HUES48 (cell line): ENCODE measurements at regions not wholly inside any gene's neighbourhood (a gene's known extent, or its start where the extent isn't known, plus 50 kb on each side); places are given as distances from the start of the nearest gene placed in this dataset.
"Not testable (repeated sequence)": the region's sequence is repeated elsewhere in the genome, so short reads cannot be mapped to it uniquely, and the experiment has no call there.

Experiments
- H3K27ac ChIP-seq: one replicate; pipeline ENCODE4 v1.7.0; 2013; ENCODE audit warnings: low read depth, low read length, inconsistent platforms
- H3K27me3 ChIP-seq: 2 replicates; pipeline ENCODE4 v1.6.1; 2013; ENCODE audit warnings: mild to moderate bottlenecking, low read length; ENCODE audit not compliant: control insufficient read depth, insufficient read depth
- H3K36me3 ChIP-seq: 2 replicates; pipeline ENCODE4 v1.6.1; 2013; ENCODE audit warnings: low read length; ENCODE audit not compliant: control insufficient read depth, insufficient read depth
- H3K4me1 ChIP-seq: 2 replicates; pipeline ENCODE4 v1.6.1; 2013; ENCODE audit warnings: mild to moderate bottlenecking, low read length; ENCODE audit not compliant: control insufficient read depth, insufficient read depth
- H3K4me3 ChIP-seq: 2 replicates; pipeline ENCODE4 v1.5.1; 2013; ENCODE audit warnings: mild to moderate bottlenecking, low read depth, low read length
- H3K9ac ChIP-seq: 2 replicates; pipeline ENCODE4 v1.6.1; 2013; ENCODE audit warnings: mild to moderate bottlenecking, low read depth, low read length, moderate library complexity
- H3K9me3 ChIP-seq: 2 replicates; pipeline ENCODE4 v1.6.1; 2013; ENCODE audit warnings: low read length; ENCODE audit not compliant: control insufficient read depth, insufficient read depth

DNA sequence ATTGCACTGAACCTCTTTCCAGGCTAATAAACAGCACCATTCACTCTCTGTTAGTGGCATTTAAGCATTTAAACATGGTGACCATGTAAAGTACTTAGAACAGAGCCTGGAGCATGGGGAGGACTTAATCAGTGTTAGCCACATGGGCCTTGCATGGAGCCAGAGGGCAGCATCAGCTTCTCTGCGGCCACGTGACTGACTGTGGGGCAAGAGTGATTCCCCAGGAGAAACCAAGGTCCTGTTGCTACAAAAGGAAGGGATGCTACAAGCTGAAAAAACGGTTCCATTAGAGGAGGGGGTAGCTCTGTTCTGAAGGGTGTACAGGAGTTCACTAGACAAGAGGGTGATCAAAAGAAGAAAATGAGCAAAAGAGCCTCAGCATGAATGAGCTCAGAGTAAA, 256.8 kb downstream of the MATN1 start:
- Histone ChIP-seq H3K36me3 (no peaks in the 10 kb centered on the region), H3K27me3 (no peaks in the 10 kb centered on the region), H3K9ac (no peak overlapping the region), H3K4me1 (no peaks in the 10 kb centered on the region), H3K4me3 (no peak overlapping the region), H3K27ac (no peak overlapping the region), H3K9me3 (peaks cover 8% of the 10 kb centered on the region)

DNA sequence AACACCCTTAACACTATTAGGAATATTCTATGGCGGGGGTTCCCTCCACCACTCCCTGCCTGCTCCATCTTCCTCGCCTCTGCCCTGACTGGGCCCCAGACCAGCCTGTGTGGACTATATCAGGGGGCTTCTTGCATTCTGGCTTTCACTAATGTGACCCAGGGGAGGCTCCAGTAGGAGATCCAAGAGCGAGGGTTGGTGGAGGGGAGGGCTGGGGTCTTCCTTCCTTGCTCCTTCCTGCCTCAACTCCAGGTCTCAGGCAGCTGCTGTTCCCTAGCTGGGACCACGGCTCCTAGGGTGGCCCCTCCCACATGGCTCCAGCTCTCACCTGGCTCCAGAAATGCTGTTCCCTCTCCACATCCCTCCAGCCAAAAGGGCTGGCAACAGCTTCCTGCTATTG, 257.4 kb downstream of the MATN1 start:
- Histone ChIP-seq H3K36me3 (no peaks in the 10 kb centered on the region), H3K4me3 (no peak overlapping the region), H3K27me3 (no peaks in the 10 kb centered on the region), H3K27ac (no peak overlapping the region), H3K9me3 (peaks cover 8% of the 10 kb centered on the region), H3K4me1 (no peaks in the 10 kb centered on the region), H3K9ac (no peak overlapping the region)

- Histone ChIP-seq H3K4me3 (no peak overlapping the region), H3K27me3 (no peaks in the 10 kb centered on the region), H3K9ac (no peak overlapping the region), H3K4me1 (no peaks in the 10 kb centered on the region), H3K9me3 (peaks cover 11% of the 10 kb centered on the region), H3K27ac (no peak overlapping the region), H3K36me3 (no peaks in the 10 kb centered on the region)
Observed at GRCh38 chr1:30465096-30465495, 258.3 kb downstream of the MATN1 start.

DNA sequence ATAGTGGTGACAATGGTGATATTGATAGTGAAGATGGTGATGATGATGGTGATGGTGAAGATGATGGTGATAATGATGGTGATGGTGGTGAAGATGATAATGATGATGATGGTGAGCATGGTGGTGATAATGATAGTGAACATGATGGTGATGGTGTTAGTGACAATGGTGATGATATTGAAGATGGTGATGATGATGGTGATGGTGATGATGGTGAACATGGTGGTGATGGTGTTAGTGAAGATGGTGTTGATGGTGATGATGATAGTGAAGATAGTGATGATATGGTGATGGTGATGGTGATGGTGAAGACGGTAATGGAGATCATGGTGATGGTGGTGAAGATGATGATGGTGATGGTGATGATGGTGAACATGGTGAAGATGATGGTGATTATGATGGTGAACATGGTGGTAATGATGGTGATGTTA, 259.2 kb downstream of the MATN1 start:
- H3K36me3 ChIP-seq, result no peaks in the 10 kb centered on the region

DNA sequence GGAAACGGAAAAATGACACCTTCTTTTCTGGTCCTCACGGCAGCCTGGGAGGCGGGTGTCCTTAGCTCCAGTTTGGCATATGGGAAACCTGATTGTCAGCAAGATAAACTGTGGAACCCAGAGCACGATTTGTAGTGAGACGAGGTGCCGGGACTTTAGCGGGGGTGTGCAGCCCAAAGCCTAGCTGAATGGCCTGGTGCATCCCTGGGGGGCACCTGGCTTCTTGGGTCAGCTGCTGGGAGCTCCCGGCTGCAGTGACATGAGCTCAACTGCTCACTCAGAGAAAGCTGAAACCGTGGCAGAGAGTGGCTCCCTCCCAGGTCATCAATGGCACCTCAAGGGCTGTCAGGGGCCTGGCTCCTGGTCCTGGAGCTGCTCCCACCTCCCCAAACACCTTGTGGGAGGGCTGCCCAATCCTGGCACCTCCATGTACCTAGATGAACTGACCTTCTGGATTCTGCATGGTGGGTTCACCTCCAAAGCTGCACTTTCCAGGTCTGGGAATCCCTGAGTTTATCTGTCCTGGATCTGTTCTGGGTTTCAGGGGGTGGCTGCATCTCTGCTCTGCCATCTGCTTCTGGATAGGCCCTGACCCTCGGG, 260.5 kb downstream of the MATN1 start:
- H3K27ac ChIP-seq, result no peak overlapping the region
- no peaks in the 10 kb centered on the region for H3K36me3 ChIP-seq
- no peak overlapping the region for H3K9ac ChIP-seq
- no peaks in the 10 kb centered on the region for H3K4me1 ChIP-seq
- H3K27me3 ChIP-seq, result no peaks in the 10 kb centered on the region
- no peak overlapping the region for H3K4me3 ChIP-seq
- H3K9me3 ChIP-seq, result peaks cover 22% of the 10 kb centered on the region

More for the DNA sequence above, 259.2 kb downstream of the MATN1 start:
- Histone ChIP-seq H3K4me1 (no peaks in the 10 kb centered on the region), H3K27ac (no peak overlapping the region), H3K9me3 (peaks cover 20% of the 10 kb centered on the region), H3K9ac (no peak overlapping the region), H3K27me3 (no peaks in the 10 kb centered on the region), H3K4me3 (no peak overlapping the region)

GRCh38 chr1:30462166-30462565, 261.2 kb downstream of the MATN1 start:
- Histone ChIP-seq H3K9me3 (peaks cover 22% of the 10 kb centered on the region), H3K36me3 (no peaks in the 10 kb centered on the region), H3K4me1 (no peaks in the 10 kb centered on the region), H3K27ac (no peak overlapping the region), H3K4me3 (no peak overlapping the region), H3K9ac (no peak overlapping the region), H3K27me3 (no peaks in the 10 kb centered on the region)

GRCh38 chr1:30461640-30462039, 261.7 kb downstream of the MATN1 start:
- H3K27ac ChIP-seq, result no peak overlapping the region
- H3K9me3 ChIP-seq, result peaks cover 22% of the 10 kb centered on the region
- no peaks in the 10 kb centered on the region for H3K36me3 ChIP-seq
- no peaks in the 10 kb centered on the region for H3K27me3 ChIP-seq
- no peak overlapping the region for H3K9ac ChIP-seq
- no peaks in the 10 kb centered on the region for H3K4me1 ChIP-seq
- H3K4me3 ChIP-seq, result no peak overlapping the region

DNA sequence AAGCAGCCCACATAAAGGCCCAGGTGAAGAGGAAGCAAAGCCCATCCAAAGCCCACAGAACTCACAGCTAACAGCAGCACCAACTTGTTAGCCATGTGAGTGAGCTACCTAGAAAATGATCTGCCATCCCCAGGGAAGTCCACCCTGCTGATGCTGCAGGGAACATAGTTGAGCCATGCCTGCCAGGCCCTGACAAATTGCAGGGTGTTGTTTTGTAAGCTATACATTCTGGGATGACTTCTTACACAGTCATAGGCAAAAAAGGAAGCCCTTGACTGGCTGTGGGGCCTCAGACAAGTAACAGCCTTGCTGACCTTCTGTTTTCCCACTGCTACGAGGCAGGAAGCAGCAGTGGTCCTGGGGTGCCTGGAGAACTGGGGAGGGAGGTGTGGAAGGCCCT, 262.7 kb downstream of the MATN1 start:
- Histone ChIP-seq H3K9me3 (peaks cover 22% of the 10 kb centered on the region), H3K27me3 (no peaks in the 10 kb centered on the region), H3K4me1 (no peaks in the 10 kb centered on the region), H3K4me3 (no peak overlapping the region), H3K27ac (no peak overlapping the region), H3K36me3 (no peaks in the 10 kb centered on the region), H3K9ac (no peak overlapping the region)

GRCh38 chr1:30458730-30459485, 264.5 kb downstream of the MATN1 start:
- peaks cover 17% of the 10 kb centered on the region for H3K9me3 ChIP-seq
- not testable (repeated sequence) for H3K9ac ChIP-seq, H3K27me3 ChIP-seq, H3K36me3 ChIP-seq, H3K4me3 ChIP-seq, H3K4me1 ChIP-seq, H3K27ac ChIP-seq

GRCh38 chr1:30452925-30453324, 270.5 kb downstream of the MATN1 start:
- H3K9ac ChIP-seq, result no peak overlapping the region
- H3K36me3 ChIP-seq, result no peaks in the 10 kb centered on the region
- no peak overlapping the region for H3K4me3 ChIP-seq
- H3K27me3 ChIP-seq, result no peaks in the 10 kb centered on the region
- no peaks in the 10 kb centered on the region; the same call in 1 of the 2 replicates for H3K9me3 ChIP-seq
- H3K27ac ChIP-seq, result no peak overlapping the region
- H3K4me1 ChIP-seq, result no peaks in the 10 kb centered on the region

GRCh38 chr1:30452170-30452569, 271.2 kb downstream of the MATN1 start:
- no peaks in the 10 kb centered on the region for H3K27me3 ChIP-seq
- no peaks in the 10 kb centered on the region for H3K4me1 ChIP-seq
- H3K9me3 ChIP-seq, result no peaks in the 10 kb centered on the region; the same call in 1 of the 2 replicates
- no peak overlapping the region for H3K4me3 ChIP-seq
- H3K27ac ChIP-seq, result no peak overlapping the region
- no peaks in the 10 kb centered on the region for H3K36me3 ChIP-seq
- no peak overlapping the region for H3K9ac ChIP-seq
